H9 (cell line): ENCODE measurements at regions not wholly inside any gene's neighbourhood (a gene's known extent, or its start where the extent isn't known, plus 50 kb on each side); places are given as distances from the start of the nearest gene placed in this dataset.

Experiments
- DNase-seq: peaks from one replicate; pipeline ENCODE4 v3.0.0-alpha.2; 2017
- H2AFZ ChIP-seq: one replicate; pipeline ENCODE4 v1.6.1; 2013; ENCODE audit warnings: mild to moderate bottlenecking, low read length, control low read depth, moderate library complexity
- H2AK5ac ChIP-seq: 2 replicates; pipeline ENCODE4 v1.6.1; 2013; ENCODE audit warnings: low read length, control low read depth, mixed read lengths; ENCODE audit not compliant: insufficient read length
- H2BK120ac ChIP-seq: one replicate; pipeline ENCODE4 v1.6.1; 2013; ENCODE audit warnings: low read depth, mild to moderate bottlenecking, low read length, control low read depth, inconsistent platforms; ENCODE audit not compliant: poor library complexity, severe bottlenecking
- H2BK12ac ChIP-seq: 2 replicates; pipeline ENCODE4 v1.6.1; 2013; ENCODE audit warnings: low read length, control low read depth, mixed read lengths, low read depth; ENCODE audit not compliant: insufficient read length
- H2BK15ac ChIP-seq: 2 replicates; pipeline ENCODE4 v1.6.1; 2013; ENCODE audit warnings: low read depth, low read length, control low read depth
- H2BK20ac ChIP-seq: one replicate; pipeline ENCODE4 v1.6.1; 2013; ENCODE audit warnings: low read depth, mild to moderate bottlenecking, low read length, control low read depth, inconsistent platforms; ENCODE audit not compliant: poor library complexity, severe bottlenecking
- H2BK5ac ChIP-seq: 2 replicates; pipeline ENCODE4 v1.6.1; 2013; ENCODE audit warnings: low read length, control low read depth, mixed read lengths; ENCODE audit not compliant: insufficient read length
- H3K14ac ChIP-seq: 2 replicates; pipeline ENCODE4 v1.6.1; 2013; ENCODE audit warnings: low read length, control low read depth; ENCODE audit not compliant: insufficient read depth
- H3K18ac ChIP-seq: 2 replicates; pipeline ENCODE4 v1.6.1; 2013; ENCODE audit warnings: low read depth, mild to moderate bottlenecking, mixed read lengths, low read length, control low read depth; ENCODE audit not compliant: insufficient read length
- H3K23ac ChIP-seq: 2 replicates; pipeline ENCODE4 v1.6.1; 2013; ENCODE audit warnings: low read length, control low read depth, mixed read lengths, low read depth; ENCODE audit not compliant: insufficient read length
- H3K23me2 ChIP-seq: 2 replicates; pipeline ENCODE4 v1.6.1; 2013; ENCODE audit warnings: low read depth, mild to moderate bottlenecking, mixed read lengths, low read length, control low read depth; ENCODE audit not compliant: insufficient read length, poor library complexity, severe bottlenecking
- H3K27ac ChIP-seq: 2 replicates; pipeline ENCODE4 v1.5.1; 2013; ENCODE audit warnings: low read length, control low read depth, mixed read lengths, low read depth; ENCODE audit not compliant: insufficient read length
- H3K27me3 ChIP-seq: 2 replicates; pipeline ENCODE4 v1.6.1; 2013; ENCODE audit warnings: low read length, control low read depth, inconsistent platforms; ENCODE audit not compliant: insufficient read depth
- H3K4ac ChIP-seq: 2 replicates; pipeline ENCODE4 v1.6.1; 2013; ENCODE audit warnings: low read depth, mild to moderate bottlenecking, control low read depth, inconsistent platforms, low read length, moderate library complexity
- H3K4me1 ChIP-seq: 2 replicates; pipeline ENCODE4 v1.6.1; 2013; ENCODE audit warnings: low read length, control low read depth, inconsistent platforms; ENCODE audit not compliant: insufficient read depth
- H3K4me2 ChIP-seq: 2 replicates; pipeline ENCODE4 v1.6.1; 2013; ENCODE audit warnings: low read length, control low read depth, mixed read lengths; ENCODE audit not compliant: insufficient read length, insufficient read depth
- H3K56ac ChIP-seq: 2 replicates; pipeline ENCODE4 v1.6.1; 2013; ENCODE audit warnings: low read depth, mild to moderate bottlenecking, mixed read lengths, low read length, control low read depth; ENCODE audit not compliant: insufficient read length
- H3K79me1 ChIP-seq: 2 replicates; pipeline ENCODE4 v1.6.1; 2013; ENCODE audit warnings: low read depth, mild to moderate bottlenecking, moderate library complexity, low read length, control low read depth, inconsistent platforms; ENCODE audit not compliant: insufficient read depth, poor library complexity, severe bottlenecking
- H3K79me2 ChIP-seq: 2 replicates; pipeline ENCODE4 v1.6.1; 2013; ENCODE audit warnings: low read length, control low read depth, inconsistent platforms; ENCODE audit not compliant: insufficient read depth
- H3K9ac ChIP-seq: 2 replicates; pipeline ENCODE4 v1.6.1; 2013; ENCODE audit warnings: low read length, control low read depth, mixed read lengths; ENCODE audit not compliant: insufficient read length; ENCODE audit errors: extremely low read depth
- H3K9me3 ChIP-seq: one replicate; pipeline ENCODE4 v1.6.1; 2013; ENCODE audit warnings: low read depth, low read length, inconsistent platforms; ENCODE audit not compliant: control insufficient read depth
- H3T11ph ChIP-seq: one replicate; pipeline ENCODE4 v1.6.1; 2013; ENCODE audit warnings: mild to moderate bottlenecking, low read length, control low read depth, inconsistent platforms
- H4K20me1 ChIP-seq: one replicate; pipeline ENCODE4 v1.6.1; 2013; ENCODE audit not compliant: control insufficient read depth, insufficient read length, insufficient read depth
- H4K5ac ChIP-seq: 2 replicates; pipeline ENCODE4 v1.6.1; 2013; ENCODE audit warnings: low read depth, mild to moderate bottlenecking, mixed read lengths, low read length, control low read depth; ENCODE audit not compliant: insufficient read length
- H4K8ac ChIP-seq: replicated peaks from 2 replicates; pipeline ENCODE4 v1.6.1; 2013; ENCODE audit warnings: low read length, control low read depth, mixed read lengths, low read depth; ENCODE audit not compliant: insufficient read length
- H4K91ac ChIP-seq: 2 replicates; pipeline ENCODE4 v1.6.1; 2013; ENCODE audit warnings: low read depth, mild to moderate bottlenecking, moderate library complexity, mixed read lengths, low read length, control low read depth; ENCODE audit not compliant: insufficient read length
- H3K27ac Mint-ChIP-seq, 3 experiments: 2 replicates in 2 of 3; 3 replicates in 1 of 3; pipeline ENCODE4 v1.8.0; 2020 to 2021; ENCODE audit warnings: mixed read lengths in 3 of 3, mild to moderate bottlenecking in 1 of 3, moderate library complexity in 1 of 3
- H3K27me3 Mint-ChIP-seq: 2 replicates; pipeline ENCODE4 v1.8.0; 2021; ENCODE audit warnings: low read depth, mild to moderate bottlenecking, moderate library complexity, mixed read lengths
- H3K36me3 Mint-ChIP-seq, 3 experiments: 2 replicates in 2 of 3; 3 replicates in 1 of 3; pipeline ENCODE4 v1.8.0; 2020 to 2021; ENCODE audit warnings: low read depth in 3 of 3, mixed read lengths in 3 of 3; ENCODE audit not compliant: insufficient read depth in 1 of 3
- H3K4me1 Mint-ChIP-seq, 2 experiments: 2 replicates each; pipeline ENCODE4 v1.8.0; 2020; ENCODE audit warnings: mixed read lengths in 2 of 2
- H3K4me3 Mint-ChIP-seq, 2 experiments: 2 replicates in 1 of 2; 3 replicates in 1 of 2; pipeline ENCODE4 v1.8.0; 2020 to 2021; ENCODE audit warnings: mild to moderate bottlenecking in 2 of 2, mixed read lengths in 2 of 2, moderate library complexity in 1 of 2
- H3K9me3 Mint-ChIP-seq, 2 experiments: 2 replicates in 1 of 2; 3 replicates in 1 of 2; pipeline ENCODE4 v1.8.0; 2020; ENCODE audit warnings: mild to moderate bottlenecking in 2 of 2, mixed read lengths in 2 of 2, moderate library complexity in 1 of 2
- WGBS: extraction: QIAGEN DNeasy Blood & Tissue Kit; methylation state at CpG from one replicate; pipeline ENCODE4 v1.1.7; 2013; ENCODE audit warnings: missing lambda C conversion rate, low lambda C conversion rate, mixed read lengths; ENCODE audit not compliant: insufficient read length; ENCODE audit errors: extremely low coverage; 5-methylcytosine and 5-hydroxymethylcytosine counted together
- TF ChIP-seq, protein P1 (sequence below): fragments of 200-600 bp; sonication (generic); conservative IDR thresholded peaks from 3 replicates; pipeline ENCODE4 v1.8.0; 2021; ENCODE audit warnings: antibody characterized with exemption, mild to moderate bottlenecking

DNA sequence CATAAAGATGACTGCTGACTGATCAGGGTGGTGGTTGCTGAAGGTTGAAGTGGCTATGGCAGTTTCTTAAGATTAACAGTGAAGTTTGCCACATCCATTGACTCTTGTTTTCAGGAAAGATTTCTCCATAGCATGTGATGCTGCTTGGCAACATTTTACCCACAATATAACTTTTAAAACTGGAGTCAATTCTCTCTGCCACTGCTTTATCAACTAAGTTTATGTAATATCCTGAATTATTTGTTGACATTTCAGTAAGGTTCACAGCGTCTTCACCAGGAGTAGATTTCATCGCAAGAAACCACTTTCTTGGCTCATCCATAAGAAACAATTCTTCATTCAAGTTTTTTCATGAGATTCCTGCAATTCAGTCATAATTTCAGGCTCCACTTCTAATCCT, 166.5 kb upstream of the SPRY1 start:
- H3K36me3 Mint-ChIP-seq, result peaks cover 0 to 2% (median 0%) of the 10 kb centered on the region in 3 experiments; a peak in 1 of 7 replicates
- peaks cover 21 to 22% of the 10 kb centered on the region in 2 experiments for H3K4me1 Mint-ChIP-seq
- no peak overlapping the region for H2AFZ ChIP-seq
- no peak overlapping the region for H3K18ac ChIP-seq
- no peaks in the 10 kb centered on the region for H3K79me1 ChIP-seq
- no peak overlapping the region for H2BK12ac ChIP-seq
- H3K9ac ChIP-seq, result no peak overlapping the region
- H4K8ac ChIP-seq, result no peak overlapping the region
- H3T11ph ChIP-seq, result no peak overlapping the region
- H3K79me2 ChIP-seq, result no peaks in the 10 kb centered on the region
- no peak overlapping the region for H4K5ac ChIP-seq
- H3K4me1 ChIP-seq, result peaks cover 4% of the 10 kb centered on the region; the same call in 1 of the 2 replicates
- no peak overlapping the region for H2BK5ac ChIP-seq
- no CpG with 5 or more reads among the region's 2 CpGs for WGBS
- no peaks in the 10 kb centered on the region for H3K9me3 ChIP-seq
- no peak overlapping the region for H3K4ac ChIP-seq
- H3K14ac ChIP-seq, result no peak overlapping the region
- H3K23ac ChIP-seq, result no peak overlapping the region
- H3K4me3 Mint-ChIP-seq, result no peak overlapping the region
- H4K91ac ChIP-seq, result no peak overlapping the region
- H3K4me2 ChIP-seq, result no peak overlapping the region
- no peaks in the 10 kb centered on the region for H4K20me1 ChIP-seq
- no peak overlapping the region for H3K27ac ChIP-seq
- no peaks in the 10 kb centered on the region; a peak in 1 of 5 replicates for H3K9me3 Mint-ChIP-seq
- no peak overlapping the region for H3K27ac Mint-ChIP-seq
- no peaks in the 10 kb centered on the region for H3K27me3 Mint-ChIP-seq
- DNase-seq, result no peak
- H2AK5ac ChIP-seq, result no peak overlapping the region
- TF ChIP-seq, protein P1, sequence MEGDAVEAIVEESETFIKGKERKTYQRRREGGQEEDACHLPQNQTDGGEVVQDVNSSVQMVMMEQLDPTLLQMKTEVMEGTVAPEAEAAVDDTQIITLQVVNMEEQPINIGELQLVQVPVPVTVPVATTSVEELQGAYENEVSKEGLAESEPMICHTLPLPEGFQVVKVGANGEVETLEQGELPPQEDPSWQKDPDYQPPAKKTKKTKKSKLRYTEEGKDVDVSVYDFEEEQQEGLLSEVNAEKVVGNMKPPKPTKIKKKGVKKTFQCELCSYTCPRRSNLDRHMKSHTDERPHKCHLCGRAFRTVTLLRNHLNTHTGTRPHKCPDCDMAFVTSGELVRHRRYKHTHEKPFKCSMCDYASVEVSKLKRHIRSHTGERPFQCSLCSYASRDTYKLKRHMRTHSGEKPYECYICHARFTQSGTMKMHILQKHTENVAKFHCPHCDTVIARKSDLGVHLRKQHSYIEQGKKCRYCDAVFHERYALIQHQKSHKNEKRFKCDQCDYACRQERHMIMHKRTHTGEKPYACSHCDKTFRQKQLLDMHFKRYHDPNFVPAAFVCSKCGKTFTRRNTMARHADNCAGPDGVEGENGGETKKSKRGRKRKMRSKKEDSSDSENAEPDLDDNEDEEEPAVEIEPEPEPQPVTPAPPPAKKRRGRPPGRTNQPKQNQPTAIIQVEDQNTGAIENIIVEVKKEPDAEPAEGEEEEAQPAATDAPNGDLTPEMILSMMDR, result no peak
- no peak overlapping the region for H3K56ac ChIP-seq
- no peaks in the 10 kb centered on the region for H3K23me2 ChIP-seq
- H2BK15ac ChIP-seq, result no peak overlapping the region
- no peak overlapping the region for H2BK20ac ChIP-seq
- no peak overlapping the region for H2BK120ac ChIP-seq
- no peaks in the 10 kb centered on the region for H3K27me3 ChIP-seq
